Activated B cell treated with CpG ODN at 0.5 μM for 24 hours (primary cell): ENCODE measurements at regions not wholly inside any gene's neighbourhood (a gene's known extent, or its start where the extent isn't known, plus 50 kb on each side); places are given as distances from the start of the nearest gene placed in this dataset.

Source experiments
- ATAC-seq: fragments of 200-7000 bp; cut with Tn5 transposase; one replicate; pipeline ENCODE4 v1.10.0; 2021; ENCODE audit warnings: low read depth, mild to moderate bottlenecking, moderate library complexity
- CTCF ChIA-PET: fragments of 350-600 bp; sonication (Branson Sonifier 250); formaldehyde crosslinking; loops from one replicate; lab custom pipeline; 2021; ENCODE audit warnings: antibody characterized with exemption; lab: Charles Lee
- POLR2A ChIA-PET: fragments of 350-600 bp; sonication (Branson Sonifier 250); formaldehyde crosslinking; loops from one replicate; lab custom pipeline; 2021; ENCODE audit warnings: antibody characterized with exemption; lab: Charles Lee
- DNase-seq: peaks from one replicate; pipeline ENCODE4 v3.0.0; 2022
- H3K27ac Mint-ChIP-seq: one replicate; pipeline ENCODE4 v1.8.0; 2020; ENCODE audit warnings: mixed read lengths
- H3K27me3 Mint-ChIP-seq: one replicate; pipeline ENCODE4 v1.8.0; 2021; ENCODE audit warnings: mixed read lengths
- H3K36me3 Mint-ChIP-seq: one replicate; pipeline ENCODE4 v1.8.0; 2021; ENCODE audit warnings: low read depth, mixed read lengths
- H3K4me1 Mint-ChIP-seq: one replicate; pipeline ENCODE4 v1.8.0; 2021; ENCODE audit warnings: mixed read lengths
- H3K4me3 Mint-ChIP-seq: one replicate; pipeline ENCODE4 v1.8.0; 2020; ENCODE audit warnings: mild to moderate bottlenecking, mixed read lengths
- H3K9me3 Mint-ChIP-seq: one replicate; pipeline ENCODE4 v1.8.0; 2020; ENCODE audit warnings: mixed read lengths
- intact Hi-C: fragments of 100-400 bp; cut with micrococcal nuclease; formaldehyde crosslinking; loops from one replicate; pipeline ENCODE4 v1.15.1; 2024
- TF ChIP-seq, protein P1 (sequence below): fragments of 200-600 bp; IDR thresholded peaks from one replicate; pipeline ENCODE4 v1.8.0; 2022; ENCODE audit warnings: antibody characterized with exemption, mild to moderate bottlenecking

DNA sequence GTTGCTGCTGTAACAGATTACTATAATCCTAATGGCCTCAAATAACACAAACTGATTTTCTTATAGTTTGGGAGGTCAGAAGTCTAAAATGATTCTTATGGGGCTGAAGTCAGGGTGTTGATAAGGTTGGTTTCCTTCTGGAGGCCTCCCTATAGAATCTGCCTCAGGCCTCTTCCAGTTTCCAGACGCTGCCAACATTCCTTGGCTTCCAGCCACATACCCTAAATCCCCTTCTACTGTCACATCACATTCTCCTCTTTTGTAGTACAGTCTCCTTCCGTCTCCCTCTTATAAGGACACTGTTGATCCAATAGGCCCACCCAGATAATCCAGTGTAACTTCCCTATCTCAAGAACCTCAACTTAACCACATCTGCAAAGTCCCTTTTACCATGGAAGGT, 145.3 kb upstream of the NCAM2 start:
- TF ChIP-seq, protein P1, sequence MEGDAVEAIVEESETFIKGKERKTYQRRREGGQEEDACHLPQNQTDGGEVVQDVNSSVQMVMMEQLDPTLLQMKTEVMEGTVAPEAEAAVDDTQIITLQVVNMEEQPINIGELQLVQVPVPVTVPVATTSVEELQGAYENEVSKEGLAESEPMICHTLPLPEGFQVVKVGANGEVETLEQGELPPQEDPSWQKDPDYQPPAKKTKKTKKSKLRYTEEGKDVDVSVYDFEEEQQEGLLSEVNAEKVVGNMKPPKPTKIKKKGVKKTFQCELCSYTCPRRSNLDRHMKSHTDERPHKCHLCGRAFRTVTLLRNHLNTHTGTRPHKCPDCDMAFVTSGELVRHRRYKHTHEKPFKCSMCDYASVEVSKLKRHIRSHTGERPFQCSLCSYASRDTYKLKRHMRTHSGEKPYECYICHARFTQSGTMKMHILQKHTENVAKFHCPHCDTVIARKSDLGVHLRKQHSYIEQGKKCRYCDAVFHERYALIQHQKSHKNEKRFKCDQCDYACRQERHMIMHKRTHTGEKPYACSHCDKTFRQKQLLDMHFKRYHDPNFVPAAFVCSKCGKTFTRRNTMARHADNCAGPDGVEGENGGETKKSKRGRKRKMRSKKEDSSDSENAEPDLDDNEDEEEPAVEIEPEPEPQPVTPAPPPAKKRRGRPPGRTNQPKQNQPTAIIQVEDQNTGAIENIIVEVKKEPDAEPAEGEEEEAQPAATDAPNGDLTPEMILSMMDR = no peak
- Mint-ChIP-seq H3K27ac (no peak overlapping the region), H3K4me3 (no peak overlapping the region)

DNA sequence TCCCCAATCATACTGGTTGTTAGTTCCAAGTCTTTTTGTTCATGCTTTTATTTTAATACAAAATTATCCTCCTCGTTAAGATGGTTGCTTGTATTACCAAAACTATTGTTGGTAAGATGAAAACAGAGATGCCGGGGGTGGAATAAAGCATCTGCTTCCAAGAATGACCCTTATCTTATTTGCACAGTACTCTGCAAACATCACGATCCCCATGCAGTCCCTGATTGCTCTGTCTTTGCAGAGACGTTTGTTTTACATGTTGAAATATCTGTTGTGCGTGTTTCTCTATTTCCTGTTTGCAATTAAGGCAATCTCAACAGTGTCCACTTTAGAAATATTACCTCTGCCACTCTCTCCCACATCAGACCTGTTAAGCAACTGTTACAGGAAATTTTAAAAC, 141.3 kb upstream of the NCAM2 start:
- POLR2A ChIA-PET = no interaction called here
- CTCF ChIA-PET = no interaction called here
- H3K9me3 Mint-ChIP-seq = peaks cover 3% of the 10 kb centered on the region

More for the DNA sequence above, 145.3 kb upstream of the NCAM2 start:
- Mint-ChIP-seq H3K36me3 (no peaks in the 10 kb centered on the region), H3K9me3 (no peaks in the 10 kb centered on the region), H3K27me3 (no peaks in the 10 kb centered on the region), H3K4me1 (no peaks in the 10 kb centered on the region)
- ChIA-PET POLR2A (no interaction called here), CTCF (no interaction called here)
- intact Hi-C loops = no loop called here
- no peak for DNase-seq
- no peak for ATAC-seq

GRCh38 chr21:20874202-20874601, 124.0 kb upstream of the NCAM2 start:
- Mint-ChIP-seq H3K4me1 (no peaks in the 10 kb centered on the region), H3K27me3 (no peaks in the 10 kb centered on the region), H3K4me3 (no peak overlapping the region), H3K9me3 (no peaks in the 10 kb centered on the region), H3K36me3 (no peaks in the 10 kb centered on the region), H3K27ac (no peak overlapping the region)
- ATAC-seq (no peak), DNase-seq (no peak)
- TF ChIP-seq, protein P1 = no peak
- ChIA-PET POLR2A (no interaction called here), CTCF (no interaction called here)
- intact Hi-C loops = no loop called here

More for the DNA sequence above, 141.3 kb upstream of the NCAM2 start:
- no peak for DNase-seq
- intact Hi-C loops = no loop called here
- TF ChIP-seq, protein P1 = no peak
- Mint-ChIP-seq H3K36me3 (no peaks in the 10 kb centered on the region), H3K27me3 (no peaks in the 10 kb centered on the region), H3K4me1 (no peaks in the 10 kb centered on the region), H3K4me3 (no peak overlapping the region), H3K27ac (no peak overlapping the region)
- no peak for ATAC-seq

GRCh38 chr21:20875742-20876141, 122.5 kb upstream of the NCAM2 start:
- Mint-ChIP-seq H3K9me3 (no peaks in the 10 kb centered on the region), H3K36me3 (no peaks in the 10 kb centered on the region), H3K27ac (no peak overlapping the region), H3K4me3 (no peak overlapping the region), H3K27me3 (no peaks in the 10 kb centered on the region), H3K4me1 (no peaks in the 10 kb centered on the region)
- ChIA-PET POLR2A (no interaction called here), CTCF (no interaction called here)
- TF ChIP-seq, protein P1 = no peak
- DNase-seq (no peak), ATAC-seq (no peak)
- intact Hi-C loops = no loop called here

- H3K27ac Mint-ChIP-seq = no peak overlapping the region
- H3K9me3 Mint-ChIP-seq = no peaks in the 10 kb centered on the region
- no peaks in the 10 kb centered on the region for H3K36me3 Mint-ChIP-seq
- H3K27me3 Mint-ChIP-seq = no peaks in the 10 kb centered on the region
- POLR2A ChIA-PET = no interaction called here
- no peak for DNase-seq
- TF ChIP-seq, protein P1 = no peak
- CTCF ChIA-PET = no interaction called here
- ATAC-seq = no peak
- no peak overlapping the region for H3K4me3 Mint-ChIP-seq
- intact Hi-C loops = no loop called here
- no peaks in the 10 kb centered on the region for H3K4me1 Mint-ChIP-seq
Measured at GRCh38 chr21:20877976-20878375, 120.2 kb upstream of the NCAM2 start.
